COLO829 (cell line): ENCODE measurements at regions not wholly inside any gene's neighbourhood (a gene's known extent, or its start where the extent isn't known, plus 50 kb on each side); places are given as distances from the start of the nearest gene placed in this dataset.
"Not testable (repeated sequence)": the region's sequence is repeated elsewhere in the genome, so short reads cannot be mapped to it uniquely, and the experiment has no call there.

Source experiments
- DNase-seq: peaks from one replicate; pipeline ENCODE4 v3.0.0; 2012; ENCODE audit warnings: low spot score

- no peak for DNase-seq
Observed at GRCh38 chr10:53650794-53651193, 878.2 kb upstream of the MBL2 start.

- not testable (repeated sequence) for DNase-seq
Observed at GRCh38 chr10:53647221-53647620, 874.6 kb upstream of the MBL2 start.

- no peak for DNase-seq
Observed at GRCh38 chr10:53646525-53646924, 873.9 kb upstream of the MBL2 start.

- no peak for DNase-seq
Observed at GRCh38 chr10:53645951-53646350, 873.4 kb upstream of the MBL2 start.

- no peak for DNase-seq
Observed at GRCh38 chr10:53638006-53638405, 865.4 kb upstream of the MBL2 start.

DNA sequence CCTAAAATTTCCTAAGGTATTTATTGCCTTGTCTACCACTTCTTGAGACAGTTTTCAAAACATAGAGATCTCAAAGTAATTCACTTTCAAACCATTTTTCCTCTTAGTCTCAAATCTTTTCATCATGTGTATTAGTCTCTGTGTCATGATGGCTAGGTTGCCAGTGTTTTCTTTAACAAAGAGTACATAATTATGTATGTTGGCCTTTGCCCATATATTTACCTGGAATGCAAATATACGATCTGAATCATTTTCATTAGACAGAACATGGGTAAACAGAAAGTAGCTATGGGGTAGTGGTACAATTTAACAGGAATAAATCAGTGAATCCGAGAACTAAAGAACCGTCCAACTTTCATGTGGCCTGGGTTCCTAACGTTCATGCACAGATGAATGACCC, 852.1 kb upstream of the MBL2 start:
- DNase-seq: no peak

DNA sequence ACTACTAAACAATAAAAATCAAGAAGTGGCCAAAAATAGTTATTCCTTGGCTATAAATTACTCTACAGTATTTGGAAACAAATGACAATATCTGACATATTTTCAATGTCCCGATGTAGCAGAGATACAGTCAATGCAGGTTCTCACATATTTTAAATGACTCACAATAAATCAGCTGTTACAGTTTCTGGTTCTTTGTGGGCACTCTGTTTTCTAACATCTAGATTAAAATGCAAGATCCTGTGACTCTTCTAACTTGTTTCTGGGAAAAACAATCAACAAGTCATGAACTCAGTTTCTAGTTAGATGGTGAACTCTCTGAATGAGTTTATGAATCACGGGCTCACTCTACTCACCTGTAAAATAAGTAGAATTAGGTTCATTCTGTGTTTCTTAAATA, 849.6 kb upstream of the MBL2 start:
- no peak for DNase-seq

DNA sequence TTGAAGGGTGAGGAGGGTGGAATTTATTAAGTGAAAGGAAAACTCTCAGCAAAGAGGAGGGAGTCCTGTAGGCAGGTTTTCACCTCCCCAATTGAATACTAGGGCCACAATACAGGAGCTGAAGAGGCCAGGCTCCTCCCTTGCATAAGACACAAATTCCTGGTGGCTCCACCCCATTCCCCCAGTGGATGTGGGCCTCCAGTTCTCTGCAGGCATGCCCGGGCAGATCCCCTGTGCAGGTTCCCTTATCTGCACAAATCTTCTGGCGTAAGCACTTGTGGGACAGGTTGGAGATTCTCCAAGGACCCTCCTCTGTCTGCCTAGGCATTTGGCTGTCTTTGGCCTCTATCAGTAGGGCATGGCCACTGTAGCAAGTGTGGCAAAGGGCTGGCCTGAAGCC, 847.1 kb upstream of the MBL2 start:
- no peak for DNase-seq

DNA sequence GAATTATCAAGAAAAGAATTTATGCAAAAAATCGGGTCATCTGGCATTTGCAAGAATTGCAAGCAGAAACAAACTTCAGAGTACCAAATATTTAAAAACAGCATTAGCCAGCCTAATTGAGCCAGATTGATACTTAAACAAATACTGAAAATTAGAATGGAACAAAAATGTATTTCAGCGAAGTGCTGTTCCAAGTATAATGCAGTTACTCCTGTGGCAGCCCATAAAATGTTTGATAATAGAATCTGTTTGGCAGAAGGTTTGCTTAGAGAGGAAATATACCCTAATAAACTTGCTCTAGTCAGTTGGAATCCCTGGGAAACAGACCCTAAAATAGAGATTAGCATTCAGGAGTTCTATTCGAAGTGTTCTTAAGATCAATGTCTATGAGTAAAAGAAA, 835.1 kb upstream of the MBL2 start:
- DNase-seq: no peak

GRCh38 chr10:53606981-53607380, 834.4 kb upstream of the MBL2 start:
- DNase-seq: no peak

GRCh38 chr10:53601260-53601875, 828.8 kb upstream of the MBL2 start:
- DNase-seq: peak; percentile 1

GRCh38 chr10:53598914-53599313, 826.3 kb upstream of the MBL2 start:
- no peak for DNase-seq

DNA sequence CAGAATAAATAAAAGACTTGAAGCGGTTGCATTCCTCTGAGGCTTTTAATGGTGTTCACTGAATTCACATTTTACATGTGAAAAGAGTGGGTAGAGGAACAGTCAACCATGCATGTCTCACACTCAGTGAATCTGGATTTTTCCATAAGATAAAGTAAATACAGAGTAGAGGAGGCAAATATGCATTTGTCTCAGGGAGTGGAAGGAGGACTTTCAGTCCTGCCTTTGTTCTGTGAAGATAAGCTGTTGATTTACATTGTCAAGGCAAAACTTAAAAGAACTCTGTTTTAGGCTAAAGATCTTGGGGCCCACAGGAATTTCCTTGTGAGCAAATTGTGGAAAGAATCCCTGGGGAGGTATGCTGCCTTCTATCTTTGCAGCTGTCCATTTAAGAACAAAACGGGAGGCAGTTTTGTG, 825.3 kb upstream of the MBL2 start:
- no peak for DNase-seq

- no peak for DNase-seq
Observed at GRCh38 chr10:53580465-53580864, 807.9 kb upstream of the MBL2 start.

GRCh38 chr10:53579773-53580172, 807.2 kb upstream of the MBL2 start:
- DNase-seq: no peak

GRCh38 chr10:53574024-53574423, 801.4 kb upstream of the MBL2 start:
- DNase-seq: no peak

GRCh38 chr10:53573498-53573897, 800.9 kb upstream of the MBL2 start:
- no peak for DNase-seq

DNA sequence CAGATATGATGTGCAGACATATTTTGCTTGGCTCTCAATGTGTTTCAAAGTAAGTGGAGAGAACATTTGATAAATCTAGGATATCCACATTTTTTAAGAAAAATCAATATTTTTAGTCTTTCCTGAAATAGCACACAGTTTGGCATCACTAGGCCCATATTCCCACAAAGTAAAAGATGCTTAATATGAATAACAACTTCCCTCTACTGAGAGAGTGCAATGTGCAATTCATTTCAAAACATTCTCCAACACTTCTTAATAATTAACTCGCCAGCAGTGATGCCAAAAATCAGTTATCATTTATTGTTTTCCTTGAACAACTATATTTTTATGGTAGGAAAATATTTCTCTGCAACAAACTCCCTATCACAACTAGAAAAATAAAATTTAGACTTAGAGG, 800.2 kb upstream of the MBL2 start:
- no peak for DNase-seq

DNA sequence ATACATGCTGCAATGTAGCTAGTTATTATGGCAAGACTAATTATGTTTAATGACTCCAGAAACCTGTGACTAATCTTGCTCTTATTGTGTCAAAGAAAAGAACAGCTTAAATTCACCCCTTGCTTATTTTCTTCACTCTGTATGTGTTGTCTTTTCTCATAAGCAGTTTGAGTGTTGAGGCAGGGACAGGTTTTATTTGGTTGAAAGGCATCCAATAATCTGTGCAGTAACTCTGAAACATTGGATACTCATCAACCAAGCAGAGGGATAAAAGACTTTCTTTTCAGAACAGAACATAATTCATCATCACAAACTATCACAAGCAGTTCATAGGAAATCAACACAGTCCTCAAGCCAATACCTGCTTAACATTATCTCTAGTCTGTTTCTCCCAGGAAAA, 797.6 kb upstream of the MBL2 start:
- DNase-seq: no peak

DNA sequence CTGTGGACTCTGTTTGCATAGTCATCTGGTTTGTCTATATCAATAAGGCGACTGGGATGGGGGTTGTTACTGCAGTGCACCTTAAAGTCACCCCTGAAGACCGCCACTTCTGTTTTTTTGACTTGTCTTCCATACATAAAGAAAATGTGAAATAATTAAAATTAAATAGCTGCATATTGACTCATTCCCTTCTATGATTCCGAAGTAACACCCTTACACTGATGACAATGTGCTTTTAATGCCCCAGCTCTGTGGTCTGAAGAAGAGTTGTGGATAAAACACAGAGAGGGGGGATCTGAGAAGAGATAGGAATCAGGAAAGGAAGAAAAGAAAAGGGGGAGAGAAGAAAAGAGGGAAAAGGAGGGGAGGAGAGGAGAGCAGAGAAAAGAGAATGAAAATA, 796.9 kb upstream of the MBL2 start:
- DNase-seq: no peak

GRCh38 chr10:53548664-53549063, 776.1 kb upstream of the MBL2 start:
- DNase-seq: no peak

DNA sequence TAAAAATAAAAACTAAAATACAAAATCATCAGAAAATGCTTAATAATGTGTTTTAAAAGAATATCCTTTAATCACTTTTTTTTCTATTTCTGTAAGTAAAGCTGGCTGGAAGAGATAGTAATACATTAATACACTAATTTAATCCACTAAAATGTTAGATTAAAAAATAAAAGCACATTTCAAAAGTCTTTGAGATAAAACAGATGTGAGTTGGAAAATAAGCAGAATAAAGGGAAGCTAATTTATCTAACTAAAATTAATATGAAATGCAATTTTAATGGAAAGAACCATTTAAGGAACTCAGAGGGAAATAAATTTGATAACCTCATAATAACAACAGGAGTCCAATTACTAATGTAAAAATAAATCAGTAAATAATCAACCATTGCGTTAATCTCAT, 774.8 kb upstream of the MBL2 start:
- DNase-seq: no peak

DNA sequence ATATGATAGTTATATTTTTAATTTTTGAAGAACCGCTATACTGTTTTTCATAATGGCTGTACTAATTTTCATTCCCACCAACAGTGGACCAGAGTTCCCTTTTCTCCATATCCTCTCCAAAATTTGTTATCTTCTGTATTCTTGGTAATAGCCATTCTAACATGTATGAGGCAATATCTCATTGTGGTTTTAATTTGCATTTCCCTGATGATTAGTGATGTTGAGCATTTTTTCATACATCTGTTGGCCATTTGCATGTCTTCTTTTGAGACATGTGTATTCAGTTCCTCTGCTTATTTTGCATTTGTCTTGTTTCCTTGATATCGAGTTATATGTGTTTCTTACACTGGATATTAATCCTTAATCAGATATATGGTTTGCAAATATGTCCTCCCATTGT, 770.8 kb upstream of the MBL2 start:
- no peak for DNase-seq

DNA sequence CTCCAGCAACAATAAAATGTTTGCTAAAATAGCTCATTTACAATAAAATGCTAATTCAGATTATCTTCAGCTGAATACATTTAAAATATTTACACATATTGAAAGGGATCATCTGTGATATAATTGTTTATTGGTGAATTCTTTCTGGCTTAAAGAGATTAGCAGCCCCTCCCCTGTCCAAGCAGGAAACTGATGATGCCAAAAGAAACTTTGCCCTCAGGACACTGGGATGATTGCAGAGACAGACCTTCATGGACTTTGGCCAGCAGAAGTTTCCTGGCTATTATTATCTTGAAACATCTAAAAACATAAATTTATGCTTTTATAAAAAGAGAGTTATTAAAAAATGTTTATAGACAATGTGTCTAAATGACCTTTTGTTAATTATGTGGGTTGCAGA, 764.9 kb upstream of the MBL2 start:
- no peak for DNase-seq

GRCh38 chr10:53536322-53536721, 763.7 kb upstream of the MBL2 start:
- DNase-seq: peak; percentile 5
